Tibial nerve (tissue), 3 donors: ENCODE measurements at regions not wholly inside any gene's neighbourhood (a gene's known extent, or its start where the extent isn't known, plus 50 kb on each side); places are given as distances from the start of the nearest gene placed in this dataset.

Source experiments
- CTCF ChIP-seq, 5 experiments: fragments of 200-600 bp in 3 of 5; fragments of 450-650 bp in 2 of 5; sonication (generic) in 3 of 5; IDR thresholded peaks; one replicate each; pipeline ENCODE4 v1.5.1; 2016 to 2019; ENCODE audit warnings: antibody characterized with exemption in 5 of 5, mild to moderate bottlenecking in 3 of 5, moderate library complexity in 2 of 5
- POLR2A ChIP-seq, 2 donors: fragments of 450-650 bp; IDR thresholded peaks; one replicate each; pipeline ENCODE4 v1.6.1; 2017; ENCODE audit warnings: antibody characterized with exemption in 2 of 2, mild to moderate bottlenecking in 2 of 2, moderate library complexity in 2 of 2

- no peak for TF ChIP-seq CTCF (IDR thresholded peaks at IDR 0.05)
- no peak for TF ChIP-seq POLR2A (IDR thresholded peaks at IDR 0.05)
Measured at GRCh38 chr10:30722956-30723620, 93.5 kb upstream of the LYZL2 start.
